Caki2 (cell line): ENCODE measurements at regions not wholly inside any gene's neighbourhood (a gene's known extent, or its start where the extent isn't known, plus 50 kb on each side); places are given as distances from the start of the nearest gene placed in this dataset.

ENCODE experiments used
- DNase-seq: peaks from one replicate; pipeline ENCODE4 v3.0.0-alpha.2; 2015; ENCODE audit warnings: low read depth
- in situ Hi-C: cut with HindIII; loops from 2 replicates; pipeline ENCODE4 v1.10.0; 2016; ENCODE audit warnings: low sequenced_read_pairs, low pct_unique_long_range_greater_than_20kb, mixed read lengths

DNA sequence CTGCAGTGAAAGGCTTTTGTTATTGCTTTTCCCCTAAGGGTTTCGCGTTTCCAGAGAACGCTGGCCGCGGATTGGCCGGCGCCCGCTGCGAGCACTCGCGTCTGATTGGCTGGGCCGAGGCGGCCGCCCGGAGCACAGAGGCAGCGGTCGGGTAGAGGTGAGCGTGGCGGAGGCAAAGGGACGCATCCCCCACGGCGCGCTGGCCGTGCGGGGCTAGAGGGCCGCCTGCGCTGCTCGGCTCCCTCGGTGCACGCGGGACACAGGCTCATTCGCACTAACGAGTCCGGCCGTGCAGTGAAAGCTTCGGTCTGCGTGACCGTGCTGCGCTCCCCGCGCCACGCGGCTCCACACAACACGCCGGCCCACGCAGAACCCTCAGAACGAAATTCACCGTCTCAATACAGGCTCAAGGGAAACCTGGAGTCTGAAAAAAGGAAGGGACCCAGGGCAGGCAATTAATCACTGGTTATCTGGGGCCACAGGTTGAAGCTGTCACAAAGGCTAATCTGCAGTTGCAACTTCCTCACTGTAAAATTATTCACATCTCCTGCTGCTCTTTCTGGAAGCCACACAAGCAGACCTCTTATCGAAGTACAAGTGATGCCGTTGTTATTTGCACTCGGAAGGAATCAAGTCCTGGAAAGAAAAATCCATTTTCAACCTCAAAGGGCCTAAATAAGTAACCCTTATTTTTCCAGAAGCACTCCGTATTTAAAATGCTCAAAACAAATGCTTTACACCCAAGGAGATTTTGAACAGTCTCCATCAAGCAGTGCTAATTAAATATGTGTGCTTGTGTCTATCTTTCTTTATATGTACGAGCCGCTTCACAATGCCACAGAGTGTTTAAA lies 94.6 kb downstream of the ZNF608 start:
- DNase-seq: peak; percentile 86
- in situ Hi-C loops: no loop called here

DNA sequence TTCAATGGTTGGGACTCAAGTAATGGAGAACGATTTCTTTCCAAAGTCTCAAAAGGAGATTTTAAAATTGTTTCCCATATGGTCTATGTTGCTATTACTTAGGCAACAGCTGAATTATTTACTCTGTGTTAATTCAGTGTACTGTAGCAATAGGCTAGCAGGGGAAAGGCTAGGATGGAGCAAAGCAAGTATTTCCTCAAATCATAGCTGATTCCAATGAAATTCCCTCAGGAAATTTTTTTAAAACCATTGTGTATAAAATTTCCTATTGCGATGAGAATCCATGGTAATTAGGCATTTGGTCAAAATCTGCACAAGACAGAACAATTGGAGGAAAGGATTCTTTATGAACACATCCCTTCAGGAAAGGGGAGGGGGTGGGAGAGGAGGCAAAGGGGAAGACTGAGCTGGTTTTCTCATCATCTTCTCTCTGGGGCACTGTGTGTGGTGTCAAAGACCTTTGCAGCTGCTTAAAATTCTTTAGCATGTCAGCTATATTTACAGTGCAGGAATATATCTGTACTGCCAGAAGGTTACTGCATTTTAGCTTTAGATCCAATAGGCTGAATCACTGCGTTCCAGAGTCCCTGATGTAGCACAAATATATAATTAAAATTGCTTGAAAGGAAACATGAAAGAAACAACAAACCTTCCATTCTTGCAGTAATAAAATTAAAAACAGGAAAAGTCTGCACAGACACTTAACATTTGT lies 95.3 kb downstream of the ZNF608 start:
- in situ Hi-C loops: no loop called here
- no peak for DNase-seq

DNA sequence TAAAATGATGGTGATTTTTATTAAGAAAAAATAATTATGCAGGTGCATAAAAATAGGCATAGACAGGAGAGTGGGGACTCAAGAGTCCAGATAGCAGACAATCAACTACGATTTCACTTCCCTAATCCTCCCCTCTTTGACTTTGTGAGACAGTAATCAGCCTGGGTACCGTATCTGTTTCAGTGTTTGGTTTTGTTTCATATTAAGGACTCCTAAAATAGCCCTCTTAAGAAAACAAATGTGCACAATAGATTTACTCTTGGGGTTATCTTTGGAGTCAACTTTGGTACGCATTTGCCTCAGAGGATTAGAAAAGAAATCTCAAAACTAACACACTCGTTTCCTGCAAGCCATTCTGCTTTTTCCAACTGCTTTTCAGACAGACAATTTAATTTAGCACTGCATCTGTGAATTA lies 96.3 kb downstream of the ZNF608 start:
- no peak for DNase-seq
- in situ Hi-C loops: no loop called here

DNA sequence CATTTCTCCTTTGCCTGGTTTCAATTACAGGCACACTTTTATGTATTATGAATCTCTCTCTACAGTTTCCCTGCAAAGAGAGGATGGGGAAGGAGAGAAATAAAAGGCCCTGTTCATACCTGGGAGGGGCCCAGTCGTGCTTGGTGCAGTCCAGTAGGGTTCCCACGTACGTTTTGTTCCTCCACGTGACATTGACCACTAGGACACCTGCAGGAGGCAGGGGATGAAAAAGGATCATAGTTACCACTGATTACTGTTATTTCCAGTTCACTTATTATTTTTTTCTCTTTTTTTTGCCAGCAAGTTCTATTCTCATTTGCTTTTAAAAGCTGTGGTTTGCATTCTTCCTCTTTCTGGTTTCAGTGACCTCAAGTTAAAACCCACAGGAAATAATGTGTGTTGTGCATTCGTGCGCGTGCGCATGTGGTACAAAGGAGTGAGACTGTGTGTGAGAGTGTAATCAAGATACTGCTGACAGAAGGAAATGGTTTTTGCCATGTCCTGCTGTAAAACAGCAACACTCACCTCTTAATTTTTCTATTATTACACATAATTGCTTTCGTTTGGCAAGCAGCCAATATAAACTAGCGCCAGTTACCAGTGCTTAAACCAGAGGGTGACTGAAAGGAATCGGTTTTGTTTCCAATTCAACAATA lies 96.8 kb downstream of the ZNF608 start:
- in situ Hi-C loops: no loop called here
- peak; percentile 86 for DNase-seq

DNA sequence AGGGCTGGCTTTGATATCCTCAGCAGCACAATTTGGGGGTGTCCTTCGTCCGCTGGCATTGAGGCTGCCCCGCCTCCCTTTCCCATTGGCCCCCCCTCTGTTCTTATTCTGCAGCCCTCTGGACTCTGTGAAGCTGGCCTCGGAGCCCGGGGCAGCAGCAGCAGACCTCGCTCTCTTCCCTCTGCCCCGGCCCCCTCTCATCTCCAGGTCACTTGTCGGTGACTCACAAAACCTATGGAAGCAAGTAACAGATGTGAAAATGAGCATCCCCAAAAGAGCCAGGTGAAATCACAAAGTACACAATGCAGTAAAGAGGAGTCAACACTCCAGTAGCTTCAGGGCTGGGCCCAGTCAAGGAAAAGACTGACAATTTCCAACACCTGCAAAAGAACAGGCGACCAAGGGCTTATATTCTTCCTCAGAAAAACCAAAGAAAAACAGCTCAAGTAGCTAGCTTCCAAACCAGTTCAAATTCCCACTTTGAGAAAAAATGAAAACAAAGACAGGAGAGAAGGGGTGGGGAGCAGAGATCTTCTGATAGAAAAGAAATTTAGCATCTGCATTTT lies 97.5 kb downstream of the ZNF608 start:
- DNase-seq: no peak
- in situ Hi-C loops: no loop called here

DNA sequence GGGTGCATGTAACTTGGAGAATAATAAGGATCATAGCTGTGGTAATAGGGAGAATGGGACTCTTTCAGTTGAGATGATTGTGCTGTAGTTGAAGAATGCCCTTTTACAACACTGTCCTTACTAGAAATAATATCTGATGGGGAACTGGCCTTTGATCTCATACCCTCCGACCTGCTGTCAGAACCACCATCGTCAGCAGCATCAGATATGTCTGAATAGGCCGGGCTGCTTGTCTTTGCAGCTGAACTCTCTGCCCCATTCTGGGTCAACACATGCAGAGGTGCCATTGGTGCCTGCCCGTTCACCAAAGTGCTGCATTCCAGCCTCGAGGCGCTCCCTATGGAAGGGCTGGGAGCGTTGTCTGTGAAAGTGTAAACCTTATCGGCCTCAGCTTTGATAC lies 99.1 kb downstream of the ZNF608 start:
- in situ Hi-C loops: no loop called here
- no peak for DNase-seq

DNA sequence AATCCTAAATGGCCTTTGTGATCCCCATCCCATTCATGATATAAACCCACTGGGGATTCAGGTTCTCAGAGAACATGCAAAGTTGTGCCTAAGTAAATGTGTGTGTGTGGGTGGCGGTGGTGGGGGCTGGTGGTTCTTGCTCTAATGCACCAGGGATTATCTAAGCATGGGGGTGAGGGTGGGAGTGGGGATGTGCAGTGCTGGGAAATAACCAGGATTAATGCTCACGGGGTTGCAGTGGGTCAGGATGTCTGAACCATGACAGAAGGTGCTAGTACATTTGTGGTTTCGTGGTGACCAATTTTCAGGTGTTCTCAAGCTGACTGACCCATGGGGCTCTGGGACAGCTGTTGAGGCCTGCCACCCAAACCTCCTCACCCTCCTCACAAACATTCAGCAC lies 101.0 kb downstream of the ZNF608 start:
- DNase-seq: no peak
- in situ Hi-C loops: no loop called here

DNA sequence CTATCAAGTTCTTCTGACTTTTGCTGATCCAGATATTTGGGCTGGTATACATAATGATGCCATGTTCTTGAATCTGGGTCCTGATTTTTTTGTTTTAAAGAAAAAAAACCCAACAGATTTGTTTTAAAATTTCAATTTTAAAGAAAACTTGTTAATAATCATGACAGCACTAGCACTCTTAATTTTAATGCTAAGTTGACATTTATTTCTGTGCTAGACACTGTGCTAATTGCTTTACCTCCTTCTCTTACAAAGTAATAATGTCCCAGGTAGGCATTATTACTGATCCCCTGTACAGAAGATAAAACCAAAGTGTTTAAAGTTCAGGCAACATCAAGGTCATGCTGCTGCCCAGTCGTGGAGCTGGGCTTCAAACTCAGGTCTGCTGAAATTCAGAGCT lies 101.9 kb downstream of the ZNF608 start:
- in situ Hi-C loops: no loop called here

DNA sequence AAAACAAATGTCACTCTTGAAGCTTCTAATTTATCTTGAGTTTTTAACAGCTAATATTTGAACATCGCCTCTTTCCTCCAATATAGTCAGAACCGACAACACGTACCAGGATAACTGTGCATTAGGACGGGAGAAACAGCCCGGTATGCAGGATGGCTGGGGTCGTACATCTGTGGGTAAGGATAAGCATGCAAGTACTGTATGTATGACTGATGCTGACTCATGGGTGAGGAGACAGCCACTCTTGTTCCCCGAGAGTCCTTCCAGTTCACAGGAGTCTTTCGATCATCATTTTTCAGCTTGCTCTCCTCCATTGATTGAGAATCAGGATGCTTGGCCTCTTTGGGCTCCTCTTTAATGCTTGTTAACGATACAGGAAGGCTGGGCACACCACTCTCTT lies 102.3 kb downstream of the ZNF608 start:
- no peak for DNase-seq
- in situ Hi-C loops: no loop called here

More for the DNA sequence above, 101.9 kb downstream of the ZNF608 start:
- DNase-seq: no peak

DNA sequence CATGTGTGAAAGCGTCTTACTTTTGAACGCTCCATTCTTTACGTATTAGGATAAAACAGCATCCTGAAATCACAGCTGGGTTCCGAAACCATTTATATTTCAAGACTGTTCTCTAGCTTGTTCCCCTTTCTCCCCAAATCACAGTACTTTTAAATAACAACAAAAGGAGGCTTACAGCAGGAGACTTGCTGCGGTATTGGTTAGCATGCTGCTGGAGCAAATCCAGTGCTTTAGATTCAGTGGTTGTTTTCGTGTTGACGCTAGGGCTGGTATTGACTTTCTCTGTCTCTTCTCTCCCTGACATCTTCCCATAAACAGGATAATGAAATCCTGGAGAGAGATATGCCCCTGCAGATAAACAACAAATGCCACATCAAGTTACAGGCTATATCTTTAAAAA lies 103.1 kb downstream of the ZNF608 start:
- DNase-seq: no peak
- in situ Hi-C loops: no loop called here

DNA sequence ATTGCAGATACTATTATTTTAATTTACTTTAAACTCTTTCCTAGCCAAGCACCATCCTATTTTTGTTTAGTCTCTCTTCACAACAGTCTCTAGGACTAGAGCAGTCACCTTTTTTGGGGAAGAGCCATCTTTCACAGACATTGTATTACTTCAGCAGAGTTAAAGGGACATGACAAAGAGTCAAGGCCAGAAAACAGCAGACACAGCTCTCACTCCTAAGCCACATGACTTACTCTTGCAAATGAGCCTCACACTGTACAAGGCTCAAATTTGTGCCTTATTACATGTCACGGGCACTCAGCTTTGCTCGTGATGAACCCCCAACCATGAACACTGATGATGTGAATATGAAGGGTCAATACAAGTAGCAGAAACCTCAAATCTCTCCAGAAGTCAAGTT lies 104.3 kb downstream of the ZNF608 start:
- DNase-seq: no peak
- in situ Hi-C loops: no loop called here

DNA sequence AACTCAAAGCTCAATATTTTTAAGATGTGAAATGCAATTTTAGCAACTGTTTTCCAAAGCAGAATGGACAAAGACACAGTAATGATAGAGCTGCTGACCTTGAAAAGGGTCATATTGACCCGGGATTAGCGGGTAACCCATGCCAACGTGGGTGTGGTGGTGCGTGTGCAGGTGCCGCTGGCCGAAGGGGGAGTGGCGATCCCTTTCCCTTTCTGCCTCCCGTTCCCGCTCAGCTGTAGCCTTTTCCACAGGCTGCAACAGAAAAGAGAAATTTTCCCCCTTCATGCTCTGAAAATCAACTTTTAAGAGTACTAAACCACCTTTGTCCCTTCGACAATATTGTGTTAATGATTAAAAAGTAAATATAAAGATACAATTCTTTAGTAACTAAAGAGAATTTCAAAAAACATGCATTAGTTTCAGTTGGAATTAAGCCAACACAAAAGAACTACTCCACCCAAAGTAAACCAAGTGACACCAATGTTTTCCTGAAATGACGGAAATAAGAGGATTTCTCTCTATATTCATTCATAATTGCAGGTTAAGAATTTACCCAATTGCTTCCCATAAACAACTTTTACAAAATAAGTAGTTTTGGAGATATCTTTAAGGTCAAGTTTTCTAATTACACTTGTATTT lies 105.2 kb downstream of the ZNF608 start:
- in situ Hi-C loops: no loop called here

DNA sequence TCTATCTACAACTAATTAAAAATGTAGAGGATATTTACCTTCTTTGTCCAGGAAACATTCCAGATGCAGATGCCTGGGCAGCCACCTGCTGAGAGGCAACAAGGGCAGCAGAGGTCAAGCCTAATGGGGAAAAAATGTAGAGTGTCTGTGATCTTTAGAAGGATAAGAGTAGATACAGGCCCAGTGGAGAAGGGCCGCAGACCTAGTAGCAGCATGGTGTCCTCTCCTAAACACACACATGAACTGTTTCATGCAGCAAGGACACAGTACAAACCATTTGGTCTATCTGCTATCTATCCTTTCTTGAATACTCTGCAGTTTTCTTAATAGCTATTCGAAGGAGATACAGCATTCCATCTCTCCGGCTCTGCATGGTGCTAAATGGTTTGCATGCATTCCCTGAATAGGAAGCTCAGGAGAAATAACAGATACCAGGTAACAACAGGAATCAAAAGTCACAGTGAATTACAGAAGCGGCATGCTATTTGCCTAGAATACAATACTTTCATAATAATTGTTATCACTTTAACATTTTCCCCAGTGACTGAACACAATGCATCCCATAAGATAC lies 107.3 kb downstream of the ZNF608 start:
- in situ Hi-C loops: no loop called here
- no peak for DNase-seq

More for the DNA sequence above, 105.2 kb downstream of the ZNF608 start:
- peak; percentile 42 for DNase-seq

DNA sequence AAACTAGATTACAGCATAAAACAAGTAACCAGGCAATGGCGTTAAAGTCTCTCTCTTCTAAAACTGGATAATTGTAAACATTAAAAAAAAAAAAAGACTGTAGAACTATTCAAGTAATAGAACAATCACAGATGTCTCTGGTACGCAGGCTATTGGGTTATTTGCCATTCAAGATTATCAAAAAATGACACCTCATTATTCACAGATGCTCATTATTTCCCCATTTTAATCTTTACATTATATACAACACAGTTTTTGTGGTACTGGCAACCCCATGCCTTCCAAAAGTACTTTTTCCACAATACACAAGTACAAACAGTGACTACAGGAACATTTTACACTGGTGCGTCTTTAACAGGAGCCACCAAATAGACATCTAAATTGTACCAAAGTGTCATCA lies 109.4 kb downstream of the ZNF608 start:
- in situ Hi-C loops: no loop called here
- no peak for DNase-seq

DNA sequence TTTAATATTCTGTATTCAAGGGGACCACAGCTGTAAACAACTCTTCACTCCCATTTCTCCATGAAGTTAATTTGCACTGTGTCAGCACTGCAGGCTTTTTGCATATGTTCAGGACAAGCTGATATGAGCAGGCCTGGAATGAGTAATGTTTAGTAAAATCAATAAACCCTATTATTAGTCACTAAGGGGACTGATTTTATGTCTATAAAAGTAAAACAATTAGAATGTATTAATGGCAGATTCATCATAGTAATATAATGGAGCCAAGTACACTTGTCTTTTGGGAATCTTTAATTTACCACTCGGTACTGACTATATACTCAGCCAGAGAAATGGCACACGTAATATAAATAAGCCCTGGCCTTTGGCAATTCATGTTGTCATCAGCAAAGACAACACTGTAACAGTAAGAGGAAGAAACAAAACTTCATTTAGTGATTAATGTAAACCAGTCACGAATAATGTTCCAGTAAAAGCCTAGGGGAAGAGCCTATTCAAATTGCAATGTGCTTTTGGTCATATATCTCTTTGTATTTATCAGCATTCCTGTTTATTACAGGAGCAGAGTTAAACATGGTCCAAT lies 111.6 kb downstream of the ZNF608 start:
- peak; percentile 67 for DNase-seq
- in situ Hi-C loops: no loop called here

DNA sequence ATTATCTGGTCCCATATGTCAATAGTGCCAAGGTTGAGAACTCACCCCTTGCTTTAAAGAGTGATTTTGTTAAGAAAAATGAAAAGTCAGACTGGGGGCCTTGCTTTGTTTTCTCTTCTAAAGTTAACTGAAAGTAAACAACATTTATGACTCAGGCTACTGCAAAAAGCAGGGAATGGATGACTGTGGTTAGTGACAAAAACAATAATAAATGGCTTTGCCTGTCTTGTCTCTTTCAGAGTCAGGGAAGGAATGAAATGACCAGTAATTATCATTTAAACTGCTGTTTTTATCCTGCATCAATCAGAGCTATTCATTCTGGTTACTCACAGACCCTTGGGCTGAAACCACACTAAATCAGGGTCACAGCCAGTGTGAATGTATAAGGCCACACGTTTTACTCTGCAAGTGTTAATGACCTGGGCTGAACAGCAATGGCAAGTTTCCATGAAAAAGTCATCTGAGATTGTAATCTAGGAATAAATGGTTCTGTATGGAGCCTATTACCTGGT lies 112.2 kb downstream of the ZNF608 start:
- in situ Hi-C loops: no loop called here
- peak; percentile 87 for DNase-seq

DNA sequence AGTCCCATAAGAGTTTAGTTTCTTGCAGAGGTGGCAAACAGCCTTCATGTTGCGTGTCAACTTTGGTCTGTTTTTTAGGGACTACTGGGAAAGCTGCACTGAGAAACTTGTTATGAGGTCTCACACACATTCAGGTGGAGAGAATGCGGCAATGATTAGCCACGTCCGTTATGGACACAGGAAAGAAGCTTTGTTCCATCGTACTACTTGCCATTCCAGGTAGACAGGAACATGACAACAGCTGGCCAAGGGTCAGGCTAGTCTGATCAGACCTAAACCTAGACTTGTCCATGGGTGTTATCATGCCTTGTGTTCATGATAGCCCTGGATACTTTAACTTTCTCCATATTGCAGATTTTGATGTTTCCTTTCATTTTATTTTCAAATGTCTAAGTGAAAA lies 113.2 kb downstream of the ZNF608 start:
- no peak for DNase-seq
- in situ Hi-C loops: no loop called here
